PFSK-1 (cell line): ENCODE measurements at regions not wholly inside any gene's neighbourhood (a gene's known extent, or its start where the extent isn't known, plus 50 kb on each side); places are given as distances from the start of the nearest gene placed in this dataset.

Source experiments
- FOXP2 ChIP-seq: optimal IDR thresholded peaks from 2 replicates; pipeline ENCODE3; 2011; ENCODE audit warnings: borderline replicate concordance, control low read depth, inconsistent platforms; ENCODE audit not compliant: insufficient read depth; ENCODE audit errors: extremely low read length, extremely low read depth
- POLR2AphosphoS5 ChIP-seq: IDR thresholded peaks from 2 replicates; pipeline ENCODE4 v1.6.1; 2012; ENCODE audit warnings: low read depth, mild to moderate bottlenecking, control low read depth, low read length, moderate library complexity
- REST ChIP-seq, 2 experiments: IDR thresholded peaks; 2 replicates each; pipeline versions ENCODE4 v1.6.1 to v1.8.0; 2011 to 2012; ENCODE audit warnings: low read depth in 2 of 2, low read length in 2 of 2, control low read depth in 1 of 2, inconsistent platforms in 1 of 2, mild to moderate bottlenecking in 1 of 2, moderate library complexity in 1 of 2; ENCODE audit not compliant: insufficient read depth in 1 of 2
- SIN3A ChIP-seq: IDR thresholded peaks from 2 replicates; pipeline ENCODE4 v1.6.1; 2012; ENCODE audit warnings: mild to moderate bottlenecking, low read length, moderate library complexity, borderline replicate concordance; ENCODE audit not compliant: insufficient read depth
- TAF1 ChIP-seq: IDR thresholded peaks from 2 replicates; pipeline ENCODE4 v1.6.1; 2012; ENCODE audit warnings: low read length, control low read depth, borderline replicate concordance; ENCODE audit not compliant: insufficient read depth

GRCh38 chr17:69883120-69883519, 191.9 kb upstream of the KCNJ16 start:
- TF ChIP-seq FOXP2 (no peak), SIN3A (peak; percentile 91; the same call in 1 of the 2 replicates), TAF1 (0 out of 2 replicates have a peak, but pooled peaks have one; percentile 25), REST (IDR thresholded peaks at IDR 0.05; ENCODE audit: insufficient read depth in 1 of 2, low read depth in 2 of 2, low read length in 2 of 2) (no peak), POLR2AphosphoS5 (no peak)

- no peak for TF ChIP-seq FOXP2
- no peak for TF ChIP-seq TAF1
- TF ChIP-seq SIN3A, result no peak
- TF ChIP-seq REST (IDR thresholded peaks at IDR 0.05; ENCODE audit: insufficient read depth in 1 of 2, low read depth in 2 of 2, low read length in 2 of 2), result no peak
- TF ChIP-seq POLR2AphosphoS5, result no peak
These were observed 190.7 kb upstream of the KCNJ16 start for GRCh38 chr17:69884356-69884755.

GRCh38 chr17:69884846-69885245, 190.2 kb upstream of the KCNJ16 start:
- TF ChIP-seq SIN3A, result no peak
- no peak for TF ChIP-seq TAF1
- no peak for TF ChIP-seq REST (IDR thresholded peaks at IDR 0.05; ENCODE audit: insufficient read depth in 1 of 2, low read depth in 2 of 2, low read length in 2 of 2)
- TF ChIP-seq POLR2AphosphoS5, result no peak
- TF ChIP-seq FOXP2, result no peak

GRCh38 chr17:69898601-69899000, 176.4 kb upstream of the KCNJ16 start:
- TF ChIP-seq POLR2AphosphoS5 (no peak), REST (IDR thresholded peaks at IDR 0.05; ENCODE audit: insufficient read depth in 1 of 2, low read depth in 2 of 2, low read length in 2 of 2) (no peak), TAF1 (no peak), FOXP2 (no peak), SIN3A (no peak)

- no peak for TF ChIP-seq POLR2AphosphoS5
- no peak for TF ChIP-seq REST (IDR thresholded peaks at IDR 0.05; ENCODE audit: insufficient read depth in 1 of 2, low read depth in 2 of 2, low read length in 2 of 2)
- TF ChIP-seq TAF1, result no peak
- no peak for TF ChIP-seq SIN3A
- TF ChIP-seq FOXP2, result no peak
These were observed 174.9 kb upstream of the KCNJ16 start for GRCh38 chr17:69900101-69900500.
